ENCODE measurements at regions not wholly inside any gene's neighbourhood (a gene's known extent, or its start where the extent isn't known, plus 50 kb on each side); places are given as distances from the start of the nearest gene placed in this dataset.
"Not testable (repeated sequence)": the region's sequence is repeated elsewhere in the genome, so short reads cannot be mapped to it uniquely, and the experiment has no call there.

- Histone ChIP-seq H3K79me2 (ENCODE audit: low read depth) (no peaks in the 10 kb centered on the region), H3K4me3 (no peak overlapping the region), H3K27me3 (no peaks in the 10 kb centered on the region), H2AFZ (replicated peaks) (no peak overlapping the region), H3K9me3 (ENCODE audit: low read depth) (no peaks in the 10 kb centered on the region), H3K9ac (no peak overlapping the region), H3K36me3 (no peaks in the 10 kb centered on the region), H4K20me1 (ENCODE audit: low read depth) (no peaks in the 10 kb centered on the region), H3F3A (ENCODE audit: low read depth) (no peaks in the 10 kb centered on the region), H3K27ac (no peak overlapping the region), H3K4me1 (no peaks in the 10 kb centered on the region), H3K4me2 (no peak overlapping the region)
- no peaks in the 10 kb centered on the region for H3K36me3 Mint-ChIP-seq
- no peak for DNase-seq (ENCODE audit: low spot score)
- no peaks in the 10 kb centered on the region for H3K4me1 Mint-ChIP-seq
- H3K9me3 Mint-ChIP-seq: no peaks in the 10 kb centered on the region
- H3K27me3 Mint-ChIP-seq (ENCODE audit: insufficient read depth, low read depth): no peaks in the 10 kb centered on the region
- no peak overlapping the region for H3K27ac Mint-ChIP-seq
- TF ChIP-seq EZH2phosphoT487 (IDR thresholded peaks at IDR 0.05) (no peak), EZH2 (IDR thresholded peaks at IDR 0.05) (no peak), CTCF (IDR thresholded peaks at IDR 0.05) (no peak)
- no peak overlapping the region for H3K4me3 Mint-ChIP-seq
Measured at GRCh38 chr12:92233346-92234015, 87.8 kb upstream of the BTG1 start.

GRCh38 chr12:92232371-92232932, 86.8 kb upstream of the BTG1 start:
- H3K36me3 Mint-ChIP-seq; H3K4me3 Mint-ChIP-seq; H3K4me2 ChIP-seq; H3K27ac Mint-ChIP-seq; H3K27me3 Mint-ChIP-seq (ENCODE audit: insufficient read depth, low read depth); H3K27ac ChIP-seq; H3K4me1 Mint-ChIP-seq; H4K20me1 ChIP-seq (ENCODE audit: low read depth); H3K9me3 ChIP-seq (ENCODE audit: low read depth); H3F3A ChIP-seq (ENCODE audit: low read depth); H3K79me2 ChIP-seq (ENCODE audit: low read depth); DNase-seq (ENCODE audit: low spot score); H3K4me1 ChIP-seq; H3K36me3 ChIP-seq; H3K9me3 Mint-ChIP-seq; H3K4me3 ChIP-seq; H2AFZ ChIP-seq (replicated peaks); H3K27me3 ChIP-seq; H3K9ac ChIP-seq: not testable (repeated sequence)

GRCh38 chr12:92231945-92232344, 86.3 kb upstream of the BTG1 start:
- H3K9me3 Mint-ChIP-seq; H3K27me3 ChIP-seq; H3K4me1 ChIP-seq; H3K9me3 ChIP-seq (ENCODE audit: low read depth); H4K20me1 ChIP-seq (ENCODE audit: low read depth); H3K36me3 ChIP-seq; H3K4me3 ChIP-seq; H3K4me2 ChIP-seq; H2AFZ ChIP-seq (replicated peaks); H3K27ac ChIP-seq; H3K4me1 Mint-ChIP-seq; H3K27ac Mint-ChIP-seq; H3F3A ChIP-seq (ENCODE audit: low read depth); H3K4me3 Mint-ChIP-seq; DNase-seq (ENCODE audit: low spot score); H3K27me3 Mint-ChIP-seq (ENCODE audit: insufficient read depth, low read depth); H3K36me3 Mint-ChIP-seq; H3K79me2 ChIP-seq (ENCODE audit: low read depth); H3K9ac ChIP-seq: not testable (repeated sequence)

GRCh38 chr12:92231532-92231931, 85.9 kb upstream of the BTG1 start:
- H3K4me1 ChIP-seq; H2AFZ ChIP-seq (replicated peaks); H3F3A ChIP-seq (ENCODE audit: low read depth); H3K9ac ChIP-seq; H3K27ac Mint-ChIP-seq; H3K27me3 Mint-ChIP-seq (ENCODE audit: insufficient read depth, low read depth); H3K9me3 Mint-ChIP-seq; H3K4me3 Mint-ChIP-seq; H3K36me3 ChIP-seq; H3K27me3 ChIP-seq; H3K4me2 ChIP-seq; H3K79me2 ChIP-seq (ENCODE audit: low read depth); H3K9me3 ChIP-seq (ENCODE audit: low read depth); H3K4me3 ChIP-seq; H3K36me3 Mint-ChIP-seq; H3K27ac ChIP-seq; H4K20me1 ChIP-seq (ENCODE audit: low read depth); DNase-seq (ENCODE audit: low spot score); H3K4me1 Mint-ChIP-seq: not testable (repeated sequence)

GRCh38 chr12:92229381-92229780, 83.7 kb upstream of the BTG1 start:
- no peak for TF ChIP-seq EZH2phosphoT487 (IDR thresholded peaks at IDR 0.05)
- no peak for TF ChIP-seq CTCF (IDR thresholded peaks at IDR 0.05)
- no peak for TF ChIP-seq EZH2 (IDR thresholded peaks at IDR 0.05)
- no peak overlapping the region for H3K27ac ChIP-seq
- no peaks in the 10 kb centered on the region for H3K79me2 ChIP-seq (ENCODE audit: low read depth)
- H3K4me1 ChIP-seq: peaks cover 4% of the 10 kb centered on the region
- Mint-ChIP-seq H3K4me3 (no peak overlapping the region), H3K27me3 (ENCODE audit: insufficient read depth, low read depth) (peaks cover 6% of the 10 kb centered on the region), H3K27ac (no peak overlapping the region), H3K4me1 (peaks cover 6% of the 10 kb centered on the region), H3K9me3 (no peaks in the 10 kb centered on the region), H3K36me3 (no peaks in the 10 kb centered on the region)
- no peaks in the 10 kb centered on the region for H4K20me1 ChIP-seq (ENCODE audit: low read depth)
- no peak overlapping the region for H3K4me2 ChIP-seq
- H3K36me3 ChIP-seq: no peaks in the 10 kb centered on the region
- H3K9me3 ChIP-seq (ENCODE audit: low read depth): no peaks in the 10 kb centered on the region
- no peak overlapping the region for H3K4me3 ChIP-seq
- no peak for DNase-seq (ENCODE audit: low spot score)
- no peaks in the 10 kb centered on the region for H3F3A ChIP-seq (ENCODE audit: low read depth)
- H3K27me3 ChIP-seq: no peaks in the 10 kb centered on the region
- H3K9ac ChIP-seq: no peak overlapping the region
- no peak overlapping the region for H2AFZ ChIP-seq (replicated peaks)

All from neural progenitor cell (in vitro differentiated cells).